PFSK-1 (cell line): ENCODE measurements at regions not wholly inside any gene's neighbourhood (a gene's known extent, or its start where the extent isn't known, plus 50 kb on each side); places are given as distances from the start of the nearest gene placed in this dataset.

ENCODE experiments used
- POLR2AphosphoS5 ChIP-seq: IDR thresholded peaks from 2 replicates; pipeline ENCODE4 v1.6.1; 2012; ENCODE audit warnings: low read depth, mild to moderate bottlenecking, control low read depth, low read length, moderate library complexity
- SIN3A ChIP-seq: IDR thresholded peaks from 2 replicates; pipeline ENCODE4 v1.6.1; 2012; ENCODE audit warnings: mild to moderate bottlenecking, low read length, moderate library complexity, borderline replicate concordance; ENCODE audit not compliant: insufficient read depth
- TF ChIP-seq, protein P1 (sequence below), 2 experiments: IDR thresholded peaks; 2 replicates each; pipeline versions ENCODE4 v1.6.1 to v1.8.0; 2011 to 2012; ENCODE audit warnings: low read depth in 2 of 2, low read length in 2 of 2, control low read depth in 1 of 2, inconsistent platforms in 1 of 2, mild to moderate bottlenecking in 1 of 2, moderate library complexity in 1 of 2; ENCODE audit not compliant: insufficient read depth in 1 of 2

DNA sequence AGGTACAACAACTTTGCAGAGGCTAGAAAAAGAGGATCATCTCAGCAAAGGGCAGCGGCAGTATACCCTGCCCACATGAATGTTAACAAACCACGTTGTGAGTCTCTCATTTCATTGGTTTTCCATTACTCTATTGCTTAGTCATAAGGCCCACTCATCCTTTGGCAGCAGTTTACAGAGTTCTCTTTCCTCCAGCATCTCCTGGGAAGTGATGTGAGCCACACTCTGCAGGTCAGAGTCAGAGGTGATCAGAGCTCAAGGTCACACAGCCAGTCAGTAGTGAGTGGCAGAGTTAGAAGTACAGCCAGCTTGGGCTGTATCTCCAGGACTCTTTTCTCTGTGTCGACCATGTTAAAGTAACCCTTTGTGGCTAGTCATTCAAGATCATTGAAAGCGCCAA is 599.6 kb upstream of the GRAMD2B start:
- TF ChIP-seq, protein P1, sequence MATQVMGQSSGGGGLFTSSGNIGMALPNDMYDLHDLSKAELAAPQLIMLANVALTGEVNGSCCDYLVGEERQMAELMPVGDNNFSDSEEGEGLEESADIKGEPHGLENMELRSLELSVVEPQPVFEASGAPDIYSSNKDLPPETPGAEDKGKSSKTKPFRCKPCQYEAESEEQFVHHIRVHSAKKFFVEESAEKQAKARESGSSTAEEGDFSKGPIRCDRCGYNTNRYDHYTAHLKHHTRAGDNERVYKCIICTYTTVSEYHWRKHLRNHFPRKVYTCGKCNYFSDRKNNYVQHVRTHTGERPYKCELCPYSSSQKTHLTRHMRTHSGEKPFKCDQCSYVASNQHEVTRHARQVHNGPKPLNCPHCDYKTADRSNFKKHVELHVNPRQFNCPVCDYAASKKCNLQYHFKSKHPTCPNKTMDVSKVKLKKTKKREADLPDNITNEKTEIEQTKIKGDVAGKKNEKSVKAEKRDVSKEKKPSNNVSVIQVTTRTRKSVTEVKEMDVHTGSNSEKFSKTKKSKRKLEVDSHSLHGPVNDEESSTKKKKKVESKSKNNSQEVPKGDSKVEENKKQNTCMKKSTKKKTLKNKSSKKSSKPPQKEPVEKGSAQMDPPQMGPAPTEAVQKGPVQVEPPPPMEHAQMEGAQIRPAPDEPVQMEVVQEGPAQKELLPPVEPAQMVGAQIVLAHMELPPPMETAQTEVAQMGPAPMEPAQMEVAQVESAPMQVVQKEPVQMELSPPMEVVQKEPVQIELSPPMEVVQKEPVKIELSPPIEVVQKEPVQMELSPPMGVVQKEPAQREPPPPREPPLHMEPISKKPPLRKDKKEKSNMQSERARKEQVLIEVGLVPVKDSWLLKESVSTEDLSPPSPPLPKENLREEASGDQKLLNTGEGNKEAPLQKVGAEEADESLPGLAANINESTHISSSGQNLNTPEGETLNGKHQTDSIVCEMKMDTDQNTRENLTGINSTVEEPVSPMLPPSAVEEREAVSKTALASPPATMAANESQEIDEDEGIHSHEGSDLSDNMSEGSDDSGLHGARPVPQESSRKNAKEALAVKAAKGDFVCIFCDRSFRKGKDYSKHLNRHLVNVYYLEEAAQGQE (IDR thresholded peaks at IDR 0.05; ENCODE audit: insufficient read depth in 1 of 2, low read depth in 2 of 2, low read length in 2 of 2), result no peak
- TF ChIP-seq SIN3A (no peak), POLR2AphosphoS5 (no peak)
